ENCODE measurements at regions not wholly inside any gene's neighbourhood (a gene's known extent, or its start where the extent isn't known, plus 50 kb on each side); places are given as distances from the start of the nearest gene placed in this dataset.

DNA sequence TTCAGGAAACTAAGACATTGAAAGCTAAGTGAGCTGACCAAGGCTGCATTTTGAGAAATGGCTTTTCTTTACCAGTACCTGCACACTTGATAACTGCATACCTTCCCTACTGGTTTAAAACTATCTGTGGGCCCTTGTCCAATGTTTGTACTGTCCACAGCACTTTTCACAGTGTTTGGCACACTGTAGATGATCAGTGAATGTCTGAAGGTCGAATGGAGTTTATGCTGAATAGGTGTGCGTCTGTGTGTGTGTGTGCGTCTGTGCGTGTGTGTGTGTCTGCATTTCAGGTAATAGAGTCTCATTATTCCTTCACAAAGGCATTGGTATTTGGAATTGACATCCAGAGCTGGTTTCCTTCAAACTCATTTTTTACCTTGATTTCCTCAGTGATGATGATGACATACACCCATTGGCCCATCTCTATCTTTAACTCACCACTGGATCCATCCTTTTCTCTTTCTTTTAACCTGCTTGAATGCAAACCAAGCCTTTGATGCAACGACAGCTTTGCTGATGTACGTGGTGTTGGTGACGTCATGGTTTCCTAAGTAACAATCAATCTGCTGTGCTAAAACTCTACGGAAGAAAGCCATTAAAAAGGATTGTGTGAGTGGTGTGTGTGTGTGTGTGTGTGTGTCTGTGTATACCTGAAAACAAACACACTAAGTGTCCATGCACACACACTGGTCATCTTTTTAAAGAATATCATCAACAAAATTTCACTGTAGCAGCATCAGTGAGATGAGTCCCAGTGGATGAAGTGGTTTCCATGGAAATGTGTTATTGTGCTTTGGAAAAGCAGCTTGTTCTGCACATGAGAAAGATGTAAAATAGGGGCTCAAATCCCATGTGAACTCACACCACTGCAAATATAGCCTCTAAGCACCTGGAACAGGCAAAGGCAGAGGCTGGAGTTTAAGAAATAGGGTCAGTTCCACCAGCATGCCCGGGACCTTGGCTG lies 490.2 kb upstream of the B3GAT1 start:
- TF ChIP-seq CTCF (conservative IDR thresholded peaks at IDR 0.05 in 1 of 2, IDR thresholded peaks at IDR 0.05 in 1 of 2; ENCODE audit: low read depth in 1 of 2, low read length in 2 of 2) (no peak), EZH2 (IDR thresholded peaks at IDR 0.05; ENCODE audit: low read length, missing control alignments) (no peak)
